ENCODE measurements at regions not wholly inside any gene's neighbourhood (a gene's known extent, or its start where the extent isn't known, plus 50 kb on each side); places are given as distances from the start of the nearest gene placed in this dataset.

DNA sequence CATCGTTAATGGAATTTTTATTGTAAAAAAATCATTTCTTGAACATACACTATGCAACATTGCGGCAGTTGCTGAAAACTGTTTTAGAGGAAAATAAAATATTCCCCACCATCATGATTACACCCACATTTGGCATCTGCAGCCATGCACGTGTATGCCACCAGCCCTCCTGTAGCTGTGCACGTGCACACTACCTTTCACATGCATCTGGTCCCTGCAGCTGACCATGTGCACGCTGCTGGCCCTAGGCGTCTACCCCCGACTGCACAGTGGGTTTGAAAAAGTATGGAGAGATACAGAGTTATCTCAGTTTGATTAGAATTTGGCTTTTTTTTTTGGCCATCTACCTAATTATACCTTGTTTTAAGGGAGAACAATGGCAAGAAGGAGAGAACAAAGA is 569.8 kb upstream of the IGFBP7 start:
- TF ChIP-seq POLR2A (IDR thresholded peaks at IDR 0.05; ENCODE audit: low read length) (no peak), GATA1 (IDR thresholded peaks at IDR 0.05; ENCODE audit: low read depth, low read length) (no peak)
